ENCODE measurements at regions not wholly inside any gene's neighbourhood (a gene's known extent, or its start where the extent isn't known, plus 50 kb on each side); places are given as distances from the start of the nearest gene placed in this dataset.
"Not testable (repeated sequence)": the region's sequence is repeated elsewhere in the genome, so short reads cannot be mapped to it uniquely, and the experiment has no call there.

GRCh38 chr4:188780028-188780427, 640.8 kb downstream of the TRIML1 start:
- no peaks in the 10 kb centered on the region for H3K27me3 Mint-ChIP-seq
- H3K4me1 ChIP-seq (ENCODE audit: control insufficient read depth in 2 of 2, insufficient read depth in 2 of 2, low read length in 2 of 2), result no peaks in the 10 kb centered on the region
- H3K9me3 Mint-ChIP-seq, result peaks cover 0 to 4% (median 2%) of the 10 kb centered on the region in 11 donors
- no peak for ATAC-seq
- H3K36me3 ChIP-seq (ENCODE audit: control insufficient read depth in 2 of 3, insufficient read depth in 3 of 3, low read length in 3 of 3), result no peaks in the 10 kb centered on the region
- no peak overlapping the region for H3K27ac Mint-ChIP-seq
- no peaks in the 10 kb centered on the region for H3K4me1 Mint-ChIP-seq
- CTCF ChIA-PET, result no interaction called here
- intact Hi-C loops (cut with micrococcal nuclease), result no loop called here
- no peak overlapping the region for H3K4me3 Mint-ChIP-seq
- no peak overlapping the region for H3K4me3 ChIP-seq (ENCODE audit: low read length)
- peaks cover 0 to 5% (median 0%) of the 10 kb centered on the region in 3 experiments for H3K9me3 ChIP-seq (ENCODE audit: control insufficient read depth in 2 of 3, low read length in 3 of 3)
- POLR2A ChIA-PET, result no interaction called here
- no peaks in the 10 kb centered on the region for H3K27me3 ChIP-seq (ENCODE audit: control insufficient read depth in 2 of 2, insufficient read depth in 2 of 2, low read length in 2 of 2)
- no peaks in the 10 kb centered on the region for H3K36me3 Mint-ChIP-seq
- H3K27ac ChIP-seq (ENCODE audit: low read depth, low read length), result no peak overlapping the region
- DNase-seq, result no peak

DNA sequence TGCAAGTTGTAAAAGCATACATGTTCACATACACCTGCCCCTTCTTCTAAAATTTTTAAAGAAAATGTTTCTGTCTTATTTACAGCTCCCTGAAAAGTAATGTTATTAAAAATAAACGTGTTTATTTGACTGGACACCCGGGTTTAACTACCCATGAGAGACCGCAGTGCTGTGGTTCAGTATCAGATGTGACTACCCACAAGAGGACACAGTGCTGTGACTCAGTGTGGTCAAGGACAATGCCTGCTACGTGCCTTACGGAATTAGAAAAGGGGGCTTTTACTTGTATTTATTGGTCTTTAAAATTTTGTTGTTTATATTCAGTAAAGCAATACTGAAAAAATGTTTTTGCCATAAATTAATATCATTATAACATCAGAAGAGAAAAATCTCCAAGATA, 641.4 kb downstream of the TRIML1 start:
- Mint-ChIP-seq H3K36me3 (no peaks in the 10 kb centered on the region), H3K4me3 (no peak overlapping the region), H3K4me1 (no peaks in the 10 kb centered on the region), H3K27ac (no peak overlapping the region), H3K27me3 (no peaks in the 10 kb centered on the region), H3K9me3 (peaks cover 0 to 8% (median 2%) of the 10 kb centered on the region in 11 donors)
- no peak for ATAC-seq
- no peak overlapping the region for H3K4me3 ChIP-seq (ENCODE audit: low read length)
- H3K27ac ChIP-seq (ENCODE audit: low read depth, low read length), result no peak overlapping the region
- CTCF ChIA-PET, result no interaction called here
- H3K36me3 ChIP-seq (ENCODE audit: control insufficient read depth in 2 of 3, insufficient read depth in 3 of 3, low read length in 3 of 3), result no peaks in the 10 kb centered on the region
- DNase-seq, result no peak
- peaks cover 0 to 1% (median 0%) of the 10 kb centered on the region in 3 experiments for H3K9me3 ChIP-seq (ENCODE audit: control insufficient read depth in 2 of 3, low read length in 3 of 3)
- no peaks in the 10 kb centered on the region for H3K4me1 ChIP-seq (ENCODE audit: control insufficient read depth in 2 of 2, insufficient read depth in 2 of 2, low read length in 2 of 2)
- H3K27me3 ChIP-seq (ENCODE audit: control insufficient read depth in 2 of 2, insufficient read depth in 2 of 2, low read length in 2 of 2), result no peaks in the 10 kb centered on the region
- POLR2A ChIA-PET, result no interaction called here
- intact Hi-C loops (cut with micrococcal nuclease), result no loop called here

GRCh38 chr4:188781655-188782054, 642.4 kb downstream of the TRIML1 start:
- Histone ChIP-seq H3K27ac (ENCODE audit: low read depth, low read length) (no peak overlapping the region), H3K27me3 (ENCODE audit: control insufficient read depth in 2 of 2, insufficient read depth in 2 of 2, low read length in 2 of 2) (no peaks in the 10 kb centered on the region), H3K4me1 (ENCODE audit: control insufficient read depth in 2 of 2, insufficient read depth in 2 of 2, low read length in 2 of 2) (no peaks in the 10 kb centered on the region), H3K9me3 (ENCODE audit: control insufficient read depth in 2 of 3, low read length in 3 of 3) (no peaks in the 10 kb centered on the region), H3K36me3 (ENCODE audit: control insufficient read depth in 2 of 3, insufficient read depth in 3 of 3, low read length in 3 of 3) (no peaks in the 10 kb centered on the region), H3K4me3 (ENCODE audit: low read length) (no peak overlapping the region)
- Mint-ChIP-seq H3K9me3 (peaks cover 0 to 9% (median 2%) of the 10 kb centered on the region in 11 donors), H3K27ac (no peak overlapping the region), H3K36me3 (no peaks in the 10 kb centered on the region), H3K4me1 (no peaks in the 10 kb centered on the region), H3K27me3 (no peaks in the 10 kb centered on the region), H3K4me3 (no peak overlapping the region)
- DNase-seq (no peak), ATAC-seq (no peak)
- ChIA-PET CTCF (no interaction called here), POLR2A (no interaction called here)
- intact Hi-C loops (cut with micrococcal nuclease), result no loop called here

- intact Hi-C loops (cut with micrococcal nuclease), result no loop called here
- Histone ChIP-seq H3K36me3 (ENCODE audit: control insufficient read depth in 2 of 3, insufficient read depth in 3 of 3, low read length in 3 of 3) (no peaks in the 10 kb centered on the region), H3K4me1 (ENCODE audit: control insufficient read depth in 2 of 2, insufficient read depth in 2 of 2, low read length in 2 of 2) (no peaks in the 10 kb centered on the region), H3K4me3 (ENCODE audit: low read length) (no peak overlapping the region), H3K27ac (ENCODE audit: low read depth, low read length) (no peak overlapping the region), H3K9me3 (ENCODE audit: control insufficient read depth in 2 of 3, low read length in 3 of 3) (no peaks in the 10 kb centered on the region), H3K27me3 (ENCODE audit: control insufficient read depth in 2 of 2, insufficient read depth in 2 of 2, low read length in 2 of 2) (no peaks in the 10 kb centered on the region)
- ATAC-seq (no peak), DNase-seq (no peak)
- Mint-ChIP-seq H3K9me3 (peaks cover 0 to 22% (median 2%) of the 10 kb centered on the region in 11 donors), H3K27ac (no peak overlapping the region), H3K36me3 (no peaks in the 10 kb centered on the region), H3K4me3 (no peak overlapping the region), H3K4me1 (no peaks in the 10 kb centered on the region), H3K27me3 (no peaks in the 10 kb centered on the region)
- POLR2A ChIA-PET, result no interaction called here
- CTCF ChIA-PET, result no interaction called here
Measured at GRCh38 chr4:188783175-188783574, 643.9 kb downstream of the TRIML1 start.

DNA sequence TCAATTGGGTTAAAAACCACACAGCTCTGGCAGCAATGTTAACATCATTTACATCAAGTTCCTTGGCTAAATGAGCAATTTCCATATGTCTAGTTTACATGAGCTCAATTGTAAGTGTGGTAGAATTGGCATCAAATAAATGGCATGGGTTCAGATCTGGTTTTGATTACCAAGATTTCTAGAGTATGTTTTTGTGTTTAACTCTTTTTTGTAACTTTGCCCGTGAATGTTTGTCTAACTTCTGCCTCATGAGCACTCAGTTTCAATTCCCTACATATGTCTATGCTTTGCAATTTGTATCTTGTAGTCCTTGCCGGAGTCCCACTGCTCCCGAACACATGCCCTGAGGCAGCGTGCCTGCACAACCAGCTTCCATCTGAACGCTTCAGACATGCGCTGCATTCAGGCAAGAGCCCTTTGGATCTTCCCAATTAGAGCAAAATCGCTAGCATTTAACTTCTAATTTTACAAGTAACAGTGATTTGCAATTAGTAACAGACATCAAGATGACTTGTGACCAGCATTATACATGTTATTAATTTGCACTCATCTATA, 644.4 kb downstream of the TRIML1 start:
- Histone ChIP-seq H3K27me3 (ENCODE audit: control insufficient read depth in 2 of 2, insufficient read depth in 2 of 2, low read length in 2 of 2) (no peaks in the 10 kb centered on the region), H3K9me3 (ENCODE audit: control insufficient read depth in 2 of 3, low read length in 3 of 3) (no peaks in the 10 kb centered on the region), H3K4me1 (ENCODE audit: control insufficient read depth in 2 of 2, insufficient read depth in 2 of 2, low read length in 2 of 2) (no peaks in the 10 kb centered on the region), H3K36me3 (ENCODE audit: control insufficient read depth in 2 of 3, insufficient read depth in 3 of 3, low read length in 3 of 3) (no peaks in the 10 kb centered on the region), H3K27ac (ENCODE audit: low read depth, low read length) (no peak overlapping the region), H3K4me3 (ENCODE audit: low read length) (no peak overlapping the region)
- ATAC-seq, result no peak
- H3K4me3 Mint-ChIP-seq, result no peak overlapping the region
- no peak for DNase-seq
- intact Hi-C loops (cut with micrococcal nuclease), result no loop called here
- H3K36me3 Mint-ChIP-seq, result no peaks in the 10 kb centered on the region
- ChIA-PET CTCF (no interaction called here), POLR2A (no interaction called here)
- H3K27ac Mint-ChIP-seq, result no peak overlapping the region
- H3K4me1 Mint-ChIP-seq, result no peaks in the 10 kb centered on the region
- H3K27me3 Mint-ChIP-seq, result no peaks in the 10 kb centered on the region
- peaks cover 0 to 22% (median 2%) of the 10 kb centered on the region in 11 donors for H3K9me3 Mint-ChIP-seq

GRCh38 chr4:188796600-188796999, 657.4 kb downstream of the TRIML1 start:
- H3K27me3 Mint-ChIP-seq; CTCF ChIA-PET; H3K27me3 ChIP-seq (ENCODE audit: control insufficient read depth in 2 of 2, insufficient read depth in 2 of 2, low read length in 2 of 2); H3K36me3 ChIP-seq (ENCODE audit: control insufficient read depth in 2 of 3, insufficient read depth in 3 of 3, low read length in 3 of 3); H3K27ac ChIP-seq (ENCODE audit: low read depth, low read length); POLR2A ChIA-PET; H3K4me3 Mint-ChIP-seq; H3K36me3 Mint-ChIP-seq; H3K4me3 ChIP-seq (ENCODE audit: low read length); DNase-seq; H3K9me3 ChIP-seq (ENCODE audit: control insufficient read depth in 2 of 3, low read length in 3 of 3); intact Hi-C loops (cut with micrococcal nuclease); ATAC-seq; H3K27ac Mint-ChIP-seq; H3K4me1 Mint-ChIP-seq; H3K4me1 ChIP-seq (ENCODE audit: control insufficient read depth in 2 of 2, insufficient read depth in 2 of 2, low read length in 2 of 2): not testable (repeated sequence)
- H3K9me3 Mint-ChIP-seq, result peaks cover 0 to 10% (median 3%) of the 10 kb centered on the region in 11 donors

DNA sequence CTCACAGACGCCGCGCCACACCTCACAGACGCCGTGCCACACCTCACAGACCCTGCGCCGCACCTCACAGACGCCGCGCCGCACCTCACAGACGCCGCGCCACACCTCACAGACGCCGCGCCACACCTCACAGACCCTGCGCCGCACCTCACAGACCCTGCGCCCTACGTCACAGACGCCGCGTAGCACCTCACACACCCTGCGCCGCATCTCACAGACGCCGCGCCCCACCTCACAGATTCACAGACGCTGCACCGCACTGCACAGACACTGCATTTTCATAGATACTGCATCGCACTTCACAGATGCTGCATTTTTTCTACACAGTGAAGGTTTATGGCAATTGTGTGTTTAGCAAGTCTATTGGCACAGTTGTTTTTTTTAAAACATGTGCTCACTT, 657.8 kb downstream of the TRIML1 start:
- H3K9me3 ChIP-seq (ENCODE audit: control insufficient read depth in 2 of 3, low read length in 3 of 3); H3K27me3 Mint-ChIP-seq; H3K27ac Mint-ChIP-seq; H3K4me3 Mint-ChIP-seq; H3K27me3 ChIP-seq (ENCODE audit: control insufficient read depth in 2 of 2, insufficient read depth in 2 of 2, low read length in 2 of 2); DNase-seq; POLR2A ChIA-PET; H3K27ac ChIP-seq (ENCODE audit: low read depth, low read length); H3K4me3 ChIP-seq (ENCODE audit: low read length); H3K36me3 Mint-ChIP-seq; H3K4me1 ChIP-seq (ENCODE audit: control insufficient read depth in 2 of 2, insufficient read depth in 2 of 2, low read length in 2 of 2); H3K4me1 Mint-ChIP-seq; CTCF ChIA-PET; ATAC-seq; intact Hi-C loops (cut with micrococcal nuclease); H3K36me3 ChIP-seq (ENCODE audit: control insufficient read depth in 2 of 3, insufficient read depth in 3 of 3, low read length in 3 of 3): not testable (repeated sequence)
- H3K9me3 Mint-ChIP-seq, result peaks cover 0 to 10% (median 3%) of the 10 kb centered on the region in 11 donors
